Activated CD8-positive, alpha-beta T cell treated with anti-CD3 and anti-CD28 coated beads for 36 hours (primary cell): ENCODE measurements at regions not wholly inside any gene's neighbourhood (a gene's known extent, or its start where the extent isn't known, plus 50 kb on each side); places are given as distances from the start of the nearest gene placed in this dataset.

ENCODE experiments used
- ATAC-seq: fragments of 200-7000 bp; cut with Tn5 transposase; one replicate; pipeline ENCODE4 v1.10.0; 2021; ENCODE audit warnings: mild to moderate bottlenecking, moderate library complexity
- CTCF ChIA-PET: fragments of 350-600 bp; sonication (Branson Sonifier 250); formaldehyde crosslinking; loops from one replicate; lab custom pipeline; 2021; ENCODE audit warnings: antibody characterized with exemption; lab: Charles Lee
- POLR2A ChIA-PET: fragments of 350-600 bp; sonication (Branson Sonifier 250); formaldehyde crosslinking; loops from one replicate; lab custom pipeline; 2021; ENCODE audit warnings: antibody characterized with exemption; lab: Charles Lee
- DNase-seq: peaks from one replicate; pipeline ENCODE4 v3.0.0-alpha.2; 2020
- H3K27ac Mint-ChIP-seq: one replicate; pipeline ENCODE4 v1.8.0; 2021; ENCODE audit warnings: mild to moderate bottlenecking, mixed read lengths
- H3K27me3 Mint-ChIP-seq: one replicate; pipeline ENCODE4 v1.8.0; 2021; ENCODE audit warnings: mixed read lengths
- H3K36me3 Mint-ChIP-seq: one replicate; pipeline ENCODE4 v1.8.0; 2021; ENCODE audit warnings: low read depth, mixed read lengths
- H3K4me1 Mint-ChIP-seq: one replicate; pipeline ENCODE4 v1.8.0; 2021; ENCODE audit warnings: low read depth, mixed read lengths
- H3K4me3 Mint-ChIP-seq: one replicate; pipeline ENCODE4 v1.8.0; 2021; ENCODE audit warnings: mild to moderate bottlenecking, moderate library complexity, mixed read lengths
- H3K9me3 Mint-ChIP-seq: one replicate; pipeline ENCODE4 v1.8.0; 2021; ENCODE audit warnings: mixed read lengths
- CTCF ChIP-seq: fragments of 200-600 bp; IDR thresholded peaks from one replicate; pipeline ENCODE4 v1.8.0; 2022; ENCODE audit warnings: antibody characterized with exemption, mild to moderate bottlenecking
- intact Hi-C: fragments of 100-400 bp; cut with micrococcal nuclease; formaldehyde crosslinking; loops from one replicate; pipeline ENCODE4 v1.10.0; 2022

GRCh38 chr2:222146488-222146887, 152.3 kb downstream of the PAX3 start:
- H3K4me3 Mint-ChIP-seq: no peak overlapping the region
- no peak overlapping the region for H3K27ac Mint-ChIP-seq
- intact Hi-C loops: no loop called here
- no peaks in the 10 kb centered on the region for H3K36me3 Mint-ChIP-seq
- TF ChIP-seq CTCF: no peak
- ChIA-PET CTCF (no interaction called here), POLR2A (no interaction called here)
- no peaks in the 10 kb centered on the region for H3K4me1 Mint-ChIP-seq
- ATAC-seq: no peak
- no peaks in the 10 kb centered on the region for H3K9me3 Mint-ChIP-seq
- H3K27me3 Mint-ChIP-seq: no peaks in the 10 kb centered on the region
- DNase-seq: no peak

- Mint-ChIP-seq H3K27me3 (no peaks in the 10 kb centered on the region), H3K4me1 (no peaks in the 10 kb centered on the region), H3K27ac (no peak overlapping the region), H3K36me3 (no peaks in the 10 kb centered on the region), H3K4me3 (no peak overlapping the region), H3K9me3 (peaks cover 2% of the 10 kb centered on the region)
- POLR2A ChIA-PET: no interaction called here
- no peak for TF ChIP-seq CTCF
- DNase-seq: no peak
- no peak for ATAC-seq
- CTCF ChIA-PET: no interaction called here
- intact Hi-C loops: no loop called here
Measured at GRCh38 chr2:222142027-222142426, 156.8 kb downstream of the PAX3 start.

- no peaks in the 10 kb centered on the region for H3K27me3 Mint-ChIP-seq
- no peak overlapping the region for H3K4me3 Mint-ChIP-seq
- DNase-seq (no peak), ATAC-seq (no peak)
- no peak for TF ChIP-seq CTCF
- intact Hi-C loops: no loop called here
- no peaks in the 10 kb centered on the region for H3K36me3 Mint-ChIP-seq
- H3K9me3 Mint-ChIP-seq: peaks cover 2% of the 10 kb centered on the region
- H3K4me1 Mint-ChIP-seq: no peaks in the 10 kb centered on the region
- no peak overlapping the region for H3K27ac Mint-ChIP-seq
- ChIA-PET POLR2A (no interaction called here), CTCF (no interaction called here)
Measured at GRCh38 chr2:222136106-222136630, 162.6 kb downstream of the PAX3 start.

- no peak overlapping the region for H3K27ac Mint-ChIP-seq
- H3K9me3 Mint-ChIP-seq: peaks cover 2% of the 10 kb centered on the region
- TF ChIP-seq CTCF: no peak
- no peaks in the 10 kb centered on the region for H3K27me3 Mint-ChIP-seq
- ATAC-seq (no peak), DNase-seq (no peak)
- intact Hi-C loops: no loop called here
- CTCF ChIA-PET: no interaction called here
- POLR2A ChIA-PET: no interaction called here
- no peak overlapping the region for H3K4me3 Mint-ChIP-seq
- no peaks in the 10 kb centered on the region for H3K4me1 Mint-ChIP-seq
- H3K36me3 Mint-ChIP-seq: no peaks in the 10 kb centered on the region
Measured at GRCh38 chr2:222134654-222135053, 164.1 kb downstream of the PAX3 start.

- H3K4me3 Mint-ChIP-seq: no peak overlapping the region
- no peaks in the 10 kb centered on the region for H3K36me3 Mint-ChIP-seq
- H3K4me1 Mint-ChIP-seq: no peaks in the 10 kb centered on the region
- H3K9me3 Mint-ChIP-seq: peaks cover 2% of the 10 kb centered on the region
- no peaks in the 10 kb centered on the region for H3K27me3 Mint-ChIP-seq
- ATAC-seq (no peak), DNase-seq (no peak)
- ChIA-PET POLR2A (no interaction called here), CTCF (no interaction called here)
- TF ChIP-seq CTCF: no peak
- intact Hi-C loops: no loop called here
- no peak overlapping the region for H3K27ac Mint-ChIP-seq
Measured at GRCh38 chr2:222133897-222134296, 164.9 kb downstream of the PAX3 start.
